ENCODE measurements at regions not wholly inside any gene's neighbourhood (a gene's known extent, or its start where the extent isn't known, plus 50 kb on each side); places are given as distances from the start of the nearest gene placed in this dataset.

- peaks cover 9% of the 10 kb centered on the region for H3K9me3 Mint-ChIP-seq
- no peak for DNase-seq
- no peaks in the 10 kb centered on the region for H3K36me3 Mint-ChIP-seq (ENCODE audit: low read depth)
- ChIA-PET CTCF (interaction anchor here (0.6 kb wide), 1 partner anchor 376 kb away, joined by 3 read pairs; no protein-coding TSS in a partner anchor), POLR2A (no interaction called here)
- H3K4me1 Mint-ChIP-seq, result no peaks in the 10 kb centered on the region
- H3K4me3 Mint-ChIP-seq, result no peak overlapping the region
- H3K27ac Mint-ChIP-seq, result no peak overlapping the region
- H3K27me3 Mint-ChIP-seq, result no peaks in the 10 kb centered on the region
Observed at GRCh38 chr3:76873532-76874242, 166.2 kb upstream of the ROBO2 start.

DNA sequence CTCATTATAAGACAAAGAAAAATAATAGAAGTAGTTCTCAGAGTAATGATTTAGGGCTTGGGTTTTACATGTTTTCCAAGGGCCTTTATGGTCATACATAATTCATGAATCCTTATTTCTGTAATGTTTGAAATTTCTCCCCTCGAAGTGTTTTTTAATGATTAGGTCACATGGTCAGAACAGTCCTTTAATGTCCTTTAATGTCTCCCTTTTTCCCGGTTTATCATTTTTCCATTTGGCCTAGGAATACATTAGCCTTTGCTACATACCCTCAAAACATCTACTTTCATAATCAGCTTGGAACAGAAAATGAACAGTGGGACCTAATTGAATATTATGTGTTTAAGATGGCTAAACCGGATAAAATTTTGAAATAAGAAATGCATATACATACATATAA, 159.9 kb upstream of the ROBO2 start:
- CTCF ChIA-PET, result no interaction called here

DNA sequence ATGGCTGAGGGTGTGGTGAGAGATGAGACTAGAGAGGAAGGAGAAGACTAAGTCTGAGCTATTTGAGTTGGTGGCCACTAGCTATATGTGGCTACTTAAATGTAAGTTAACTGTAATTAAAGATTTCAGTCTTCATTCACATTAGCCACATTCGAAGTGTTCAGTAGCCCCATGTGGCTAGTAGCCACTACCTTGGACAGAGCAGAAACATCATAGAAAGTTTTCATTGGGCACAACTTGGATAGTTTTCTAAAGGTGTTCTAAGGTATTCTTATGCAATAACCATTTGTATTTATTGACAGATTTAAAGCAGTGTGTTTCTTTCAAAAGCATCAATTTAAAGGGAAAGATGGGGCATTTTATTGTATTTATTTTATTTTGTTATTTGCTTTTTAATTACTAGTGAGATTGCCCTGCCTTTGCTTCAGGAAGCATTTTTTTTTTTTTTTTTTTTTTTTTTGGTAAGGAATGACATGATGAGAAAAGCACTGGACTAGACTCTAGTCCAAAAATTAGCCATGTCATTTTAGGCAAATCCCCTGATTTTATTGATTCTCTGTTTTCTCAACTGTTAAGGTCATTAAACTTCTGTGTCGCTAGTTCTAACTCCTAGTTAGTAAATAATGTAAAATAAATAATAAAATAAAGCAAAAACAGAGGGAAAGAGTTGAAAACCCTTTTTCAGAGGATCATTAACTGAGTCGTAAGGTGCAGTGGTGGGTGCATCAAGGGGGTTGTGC, 153.0 kb upstream of the ROBO2 start:
- no peak overlapping the region for H3K27ac Mint-ChIP-seq
- H3K4me1 Mint-ChIP-seq, result no peaks in the 10 kb centered on the region
- no peak for DNase-seq
- no peaks in the 10 kb centered on the region for H3K27me3 Mint-ChIP-seq
- CTCF ChIA-PET, result no interaction called here
- H3K4me3 Mint-ChIP-seq, result no peak overlapping the region
- H3K9me3 Mint-ChIP-seq, result no peaks in the 10 kb centered on the region
- H3K36me3 Mint-ChIP-seq (ENCODE audit: low read depth), result no peaks in the 10 kb centered on the region
- POLR2A ChIA-PET, result no interaction called here

More for the DNA sequence above, 159.9 kb upstream of the ROBO2 start:
- Mint-ChIP-seq H3K4me1 (no peaks in the 10 kb centered on the region), H3K36me3 (ENCODE audit: low read depth) (no peaks in the 10 kb centered on the region), H3K27ac (no peak overlapping the region), H3K9me3 (peaks cover 12% of the 10 kb centered on the region), H3K27me3 (no peaks in the 10 kb centered on the region), H3K4me3 (no peak overlapping the region)
- DNase-seq, result no peak
- POLR2A ChIA-PET, result no interaction called here

GRCh38 chr3:76888856-76889255, 151.0 kb upstream of the ROBO2 start:
- H3K27ac Mint-ChIP-seq, result no peak overlapping the region
- no peak for DNase-seq
- ChIA-PET POLR2A (no interaction called here), CTCF (no interaction called here)
- no peaks in the 10 kb centered on the region for H3K4me1 Mint-ChIP-seq
- no peak overlapping the region for H3K4me3 Mint-ChIP-seq
- H3K9me3 Mint-ChIP-seq, result no peaks in the 10 kb centered on the region
- no peaks in the 10 kb centered on the region for H3K36me3 Mint-ChIP-seq (ENCODE audit: low read depth)
- no peaks in the 10 kb centered on the region for H3K27me3 Mint-ChIP-seq

- ChIA-PET CTCF (no interaction called here), POLR2A (no interaction called here)
- H3K4me3 Mint-ChIP-seq, result no peak overlapping the region
- H3K36me3 Mint-ChIP-seq (ENCODE audit: low read depth), result no peaks in the 10 kb centered on the region
- DNase-seq, result no peak
- no peaks in the 10 kb centered on the region for H3K9me3 Mint-ChIP-seq
- H3K27me3 Mint-ChIP-seq, result no peaks in the 10 kb centered on the region
- no peaks in the 10 kb centered on the region for H3K4me1 Mint-ChIP-seq
- no peak overlapping the region for H3K27ac Mint-ChIP-seq
Observed at GRCh38 chr3:76889911-76890310, 150.0 kb upstream of the ROBO2 start.

- Mint-ChIP-seq H3K9me3 (no peaks in the 10 kb centered on the region), H3K4me3 (no peak overlapping the region), H3K4me1 (no peaks in the 10 kb centered on the region), H3K27me3 (no peaks in the 10 kb centered on the region), H3K36me3 (ENCODE audit: low read depth) (no peaks in the 10 kb centered on the region), H3K27ac (no peak overlapping the region)
- DNase-seq, result no peak
- CTCF ChIA-PET, result no interaction called here
- POLR2A ChIA-PET, result no interaction called here
Observed at GRCh38 chr3:76897076-76897475, 142.8 kb upstream of the ROBO2 start.

GRCh38 chr3:76900596-76900995, 139.3 kb upstream of the ROBO2 start:
- H3K27me3 Mint-ChIP-seq, result no peaks in the 10 kb centered on the region
- no peak overlapping the region for H3K4me3 Mint-ChIP-seq
- no peaks in the 10 kb centered on the region for H3K4me1 Mint-ChIP-seq
- no peaks in the 10 kb centered on the region for H3K36me3 Mint-ChIP-seq (ENCODE audit: low read depth)
- ChIA-PET POLR2A (no interaction called here), CTCF (no interaction called here)
- no peak overlapping the region for H3K27ac Mint-ChIP-seq
- DNase-seq, result no peak
- peaks cover 2% of the 10 kb centered on the region for H3K9me3 Mint-ChIP-seq

GRCh38 chr3:76908156-76908555, 131.7 kb upstream of the ROBO2 start:
- H3K36me3 Mint-ChIP-seq (ENCODE audit: low read depth), result no peaks in the 10 kb centered on the region
- H3K27ac Mint-ChIP-seq, result no peak overlapping the region
- H3K4me1 Mint-ChIP-seq, result no peaks in the 10 kb centered on the region
- ChIA-PET CTCF (no interaction called here), POLR2A (no interaction called here)
- no peaks in the 10 kb centered on the region for H3K27me3 Mint-ChIP-seq
- no peak for DNase-seq
- H3K9me3 Mint-ChIP-seq, result peaks cover 4% of the 10 kb centered on the region
- no peak overlapping the region for H3K4me3 Mint-ChIP-seq

- Mint-ChIP-seq H3K4me1 (no peaks in the 10 kb centered on the region), H3K4me3 (no peak overlapping the region), H3K9me3 (peaks cover 5% of the 10 kb centered on the region), H3K27ac (no peak overlapping the region), H3K27me3 (no peaks in the 10 kb centered on the region), H3K36me3 (ENCODE audit: low read depth) (no peaks in the 10 kb centered on the region)
- ChIA-PET POLR2A (no interaction called here), CTCF (no interaction called here)
- no peak for DNase-seq
Observed at GRCh38 chr3:76912841-76913383, 127.0 kb upstream of the ROBO2 start.

GRCh38 chr3:76917436-76917835, 122.5 kb upstream of the ROBO2 start:
- POLR2A ChIA-PET, result no interaction called here
- peaks cover 3% of the 10 kb centered on the region for H3K9me3 Mint-ChIP-seq
- H3K27ac Mint-ChIP-seq, result no peak overlapping the region
- DNase-seq, result no peak
- no peaks in the 10 kb centered on the region for H3K36me3 Mint-ChIP-seq (ENCODE audit: low read depth)
- no peaks in the 10 kb centered on the region for H3K4me1 Mint-ChIP-seq
- no peak overlapping the region for H3K4me3 Mint-ChIP-seq
- H3K27me3 Mint-ChIP-seq, result no peaks in the 10 kb centered on the region
- CTCF ChIA-PET, result interaction anchor here (0.6 kb wide), 1 partner anchor 1527 kb away, joined by 3 read pairs; no protein-coding TSS in a partner anchor

GRCh38 chr3:76920511-76920910, 119.4 kb upstream of the ROBO2 start:
- Mint-ChIP-seq H3K9me3 (peaks cover 9% of the 10 kb centered on the region), H3K4me3 (no peak overlapping the region), H3K27ac (no peak overlapping the region), H3K36me3 (ENCODE audit: low read depth) (no peaks in the 10 kb centered on the region), H3K27me3 (no peaks in the 10 kb centered on the region), H3K4me1 (no peaks in the 10 kb centered on the region)
- ChIA-PET POLR2A (no interaction called here), CTCF (no interaction called here)
- no peak for DNase-seq

GRCh38 chr3:76923485-76923884, 116.4 kb upstream of the ROBO2 start:
- POLR2A ChIA-PET, result no interaction called here
- DNase-seq, result no peak

GRCh38 chr3:76930712-76931111, 109.2 kb upstream of the ROBO2 start:
- DNase-seq, result no peak
- Mint-ChIP-seq H3K9me3 (peaks cover 9% of the 10 kb centered on the region), H3K27ac (no peak overlapping the region), H3K4me1 (no peaks in the 10 kb centered on the region), H3K27me3 (no peaks in the 10 kb centered on the region), H3K4me3 (no peak overlapping the region), H3K36me3 (ENCODE audit: low read depth) (no peaks in the 10 kb centered on the region)
- ChIA-PET POLR2A (no interaction called here), CTCF (no interaction called here)

More at GRCh38 chr3:76923485-76923884, 116.4 kb upstream of the ROBO2 start:
- no peaks in the 10 kb centered on the region for H3K27me3 Mint-ChIP-seq
- H3K27ac Mint-ChIP-seq, result no peak overlapping the region
- CTCF ChIA-PET, result no interaction called here
- peaks cover 12% of the 10 kb centered on the region for H3K9me3 Mint-ChIP-seq
- H3K36me3 Mint-ChIP-seq (ENCODE audit: low read depth), result no peaks in the 10 kb centered on the region
- H3K4me3 Mint-ChIP-seq, result no peak overlapping the region
- no peaks in the 10 kb centered on the region for H3K4me1 Mint-ChIP-seq

DNA sequence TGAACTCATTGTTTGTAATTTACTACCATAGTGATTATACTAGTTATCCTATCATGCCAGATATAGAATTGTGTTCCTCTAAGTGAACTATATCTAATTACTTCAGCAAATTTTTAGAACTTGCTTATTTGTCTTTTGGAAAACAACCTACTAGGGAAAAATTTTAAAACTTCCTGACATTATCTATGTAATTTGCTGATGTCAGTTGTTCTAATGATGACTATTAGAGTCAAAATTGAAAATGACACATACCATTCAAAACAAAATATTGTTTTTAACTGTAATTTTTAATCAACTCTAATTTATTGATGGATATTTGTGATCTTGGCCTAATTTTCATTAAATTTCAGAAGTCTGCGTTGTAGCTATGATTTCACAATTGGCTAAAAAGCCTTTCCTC, 106.7 kb upstream of the ROBO2 start:
- DNase-seq, result no peak
- ChIA-PET CTCF (no interaction called here), POLR2A (no interaction called here)
- Mint-ChIP-seq H3K27ac (no peak overlapping the region), H3K4me3 (no peak overlapping the region), H3K27me3 (no peaks in the 10 kb centered on the region), H3K4me1 (no peaks in the 10 kb centered on the region), H3K9me3 (peaks cover 7% of the 10 kb centered on the region), H3K36me3 (ENCODE audit: low read depth) (no peaks in the 10 kb centered on the region)

Measured in activated CD4-positive, alpha-beta T cell treated with anti-CD3 and anti-CD28 coated beads, Interleukin-2, amount 10 ng/mL, durations not matched to agents 7 days and 5 days (primary cell).